BLaER1 treated with 17β-estradiol and CSF1 and Interleukin-3, amounts not matched to agents 10 nM and 100 nM (cell line): ENCODE measurements at regions not wholly inside any gene's neighbourhood (a gene's known extent, or its start where the extent isn't known, plus 50 kb on each side); places are given as distances from the start of the nearest gene placed in this dataset.

ENCODE experiments used
- H3K27ac ChIP-seq, 11 experiments: shearing (Covaris generic); formaldehyde crosslinking; 2 replicates each; pipeline ENCODE4 v1.8.1; 2022
- H3K27me3 ChIP-seq, 11 experiments: shearing (Covaris generic); formaldehyde crosslinking; 2 replicates each; pipeline ENCODE4 v1.8.1; 2022
- H3K36me3 ChIP-seq, 11 experiments: shearing (Covaris generic); formaldehyde crosslinking; 2 replicates each; pipeline ENCODE4 v1.8.1; 2022
- H3K4me1 ChIP-seq, 10 experiments: shearing (Covaris generic); formaldehyde crosslinking; 2 replicates each; pipeline ENCODE4 v1.8.1; 2022
- H3K4me2 ChIP-seq, 11 experiments: shearing (Covaris generic); formaldehyde crosslinking; 2 replicates each; pipeline ENCODE4 v1.8.1; 2022
- H3K4me3 ChIP-seq, 10 experiments: shearing (Covaris generic); formaldehyde crosslinking; 2 replicates each; pipeline ENCODE4 v1.8.1; 2022
- H3K9ac ChIP-seq, 11 experiments: shearing (Covaris generic); formaldehyde crosslinking; 2 replicates each; pipeline ENCODE4 v1.8.1; 2022
- H3K9me3 ChIP-seq, 11 experiments: shearing (Covaris generic); formaldehyde crosslinking; replicated peaks in 1 of 11; 2 replicates each; pipeline ENCODE4 v1.8.1; 2022
- H4K20me1 ChIP-seq, 11 experiments: shearing (Covaris generic); formaldehyde crosslinking; 2 replicates each; pipeline ENCODE4 v1.8.1; 2022
- Cebpa-rat ChIP-seq, 11 experiments: shearing (Covaris generic); IDR thresholded peaks; 2 replicates each; pipeline ENCODE4 v1.8.1; 2022

GRCh38 chr1:30615816-30616590 is 107.4 kb downstream of the MATN1 start:
- no peaks in the 10 kb centered on the region for H3K27me3 ChIP-seq
- H3K4me3 ChIP-seq: no peak overlapping the region
- no peaks in the 10 kb centered on the region for H3K9me3 ChIP-seq
- no peaks in the 10 kb centered on the region for H4K20me1 ChIP-seq
- no peaks in the 10 kb centered on the region for H3K36me3 ChIP-seq
- H3K4me1 ChIP-seq: no peaks in the 10 kb centered on the region
- H3K27ac ChIP-seq: no peak overlapping the region
- no peak for TF ChIP-seq Cebpa-rat (IDR thresholded peaks at IDR 0.05)
- no peak overlapping the region for H3K4me2 ChIP-seq
- H3K9ac ChIP-seq: no peak overlapping the region

- Histone ChIP-seq H3K9ac (no peak overlapping the region), H4K20me1 (no peaks in the 10 kb centered on the region), H3K9me3 (no peaks in the 10 kb centered on the region), H3K27ac (no peak overlapping the region), H3K4me3 (no peak overlapping the region), H3K36me3 (no peaks in the 10 kb centered on the region), H3K4me1 (no peaks in the 10 kb centered on the region), H3K27me3 (no peaks in the 10 kb centered on the region), H3K4me2 (no peak overlapping the region)
- TF ChIP-seq Cebpa-rat (IDR thresholded peaks at IDR 0.05): no peak
Observed at GRCh38 chr1:30615076-30615795, 108.1 kb downstream of the MATN1 start.

- Histone ChIP-seq H4K20me1 (no peaks in the 10 kb centered on the region), H3K9ac (no peak overlapping the region), H3K4me2 (no peak overlapping the region), H3K9me3 (no peaks in the 10 kb centered on the region), H3K4me3 (no peak overlapping the region), H3K27ac (no peak overlapping the region), H3K36me3 (no peaks in the 10 kb centered on the region), H3K4me1 (no peaks in the 10 kb centered on the region), H3K27me3 (no peaks in the 10 kb centered on the region)
- no peak for TF ChIP-seq Cebpa-rat (IDR thresholded peaks at IDR 0.05)
Observed at GRCh38 chr1:30613188-30613587, 110.2 kb downstream of the MATN1 start.

GRCh38 chr1:30612536-30613065 is 110.8 kb downstream of the MATN1 start:
- no peak overlapping the region for H3K9ac ChIP-seq
- no peak for TF ChIP-seq Cebpa-rat (IDR thresholded peaks at IDR 0.05)
- no peaks in the 10 kb centered on the region for H3K4me1 ChIP-seq
- no peak overlapping the region for H3K4me2 ChIP-seq
- H3K9me3 ChIP-seq: no peaks in the 10 kb centered on the region
- no peaks in the 10 kb centered on the region for H3K27me3 ChIP-seq
- H3K27ac ChIP-seq: no peak overlapping the region
- no peak overlapping the region for H3K4me3 ChIP-seq
- no peaks in the 10 kb centered on the region for H4K20me1 ChIP-seq
- no peaks in the 10 kb centered on the region for H3K36me3 ChIP-seq

GRCh38 chr1:30611741-30612309 is 111.6 kb downstream of the MATN1 start:
- Histone ChIP-seq H3K9ac (no peak overlapping the region), H3K4me1 (no peaks in the 10 kb centered on the region), H3K27ac (no peak overlapping the region), H3K27me3 (no peaks in the 10 kb centered on the region), H3K36me3 (no peaks in the 10 kb centered on the region), H3K9me3 (no peaks in the 10 kb centered on the region), H3K4me2 (no peak overlapping the region), H3K4me3 (no peak overlapping the region), H4K20me1 (no peaks in the 10 kb centered on the region)
- TF ChIP-seq Cebpa-rat (IDR thresholded peaks at IDR 0.05): no peak

GRCh38 chr1:30610917-30611316 is 112.5 kb downstream of the MATN1 start:
- H3K4me1 ChIP-seq: no peaks in the 10 kb centered on the region
- H3K27me3 ChIP-seq: no peaks in the 10 kb centered on the region
- H3K4me2 ChIP-seq: no peak overlapping the region
- H3K9ac ChIP-seq: no peak overlapping the region
- H4K20me1 ChIP-seq: no peaks in the 10 kb centered on the region
- H3K4me3 ChIP-seq: no peak overlapping the region
- H3K36me3 ChIP-seq: no peaks in the 10 kb centered on the region
- H3K9me3 ChIP-seq: no peaks in the 10 kb centered on the region
- no peak overlapping the region for H3K27ac ChIP-seq
- TF ChIP-seq Cebpa-rat (IDR thresholded peaks at IDR 0.05): no peak

- Histone ChIP-seq H4K20me1 (no peaks in the 10 kb centered on the region), H3K4me1 (no peaks in the 10 kb centered on the region), H3K9ac (no peak overlapping the region), H3K27ac (no peak overlapping the region), H3K4me3 (no peak overlapping the region), H3K4me2 (no peak overlapping the region), H3K9me3 (no peaks in the 10 kb centered on the region), H3K27me3 (no peaks in the 10 kb centered on the region), H3K36me3 (no peaks in the 10 kb centered on the region)
- TF ChIP-seq Cebpa-rat (IDR thresholded peaks at IDR 0.05): no peak
Observed at GRCh38 chr1:30609999-30610345, 113.4 kb downstream of the MATN1 start.

GRCh38 chr1:30609336-30609998 is 113.9 kb downstream of the MATN1 start:
- Histone ChIP-seq H3K27ac (no peak overlapping the region), H3K9ac (no peak overlapping the region), H3K9me3 (no peaks in the 10 kb centered on the region), H3K4me2 (no peak overlapping the region), H4K20me1 (no peaks in the 10 kb centered on the region), H3K36me3 (no peaks in the 10 kb centered on the region), H3K4me3 (no peak overlapping the region), H3K27me3 (no peaks in the 10 kb centered on the region), H3K4me1 (no peaks in the 10 kb centered on the region)
- no peak for TF ChIP-seq Cebpa-rat (IDR thresholded peaks at IDR 0.05)

GRCh38 chr1:30607723-30608122 is 115.7 kb downstream of the MATN1 start:
- no peak for TF ChIP-seq Cebpa-rat (IDR thresholded peaks at IDR 0.05)
- Histone ChIP-seq H3K9me3 (no peaks in the 10 kb centered on the region), H3K27ac (no peak overlapping the region), H3K4me2 (no peak overlapping the region), H3K4me1 (no peaks in the 10 kb centered on the region), H3K36me3 (no peaks in the 10 kb centered on the region), H4K20me1 (no peaks in the 10 kb centered on the region), H3K27me3 (no peaks in the 10 kb centered on the region), H3K4me3 (no peak overlapping the region), H3K9ac (no peak overlapping the region)
